BE2C (cell line): ENCODE measurements at regions not wholly inside any gene's neighbourhood (a gene's known extent, or its start where the extent isn't known, plus 50 kb on each side); places are given as distances from the start of the nearest gene placed in this dataset.

Experiments used
- DNase-seq: peaks from one replicate; pipeline ENCODE4 v3.0.0-alpha.2; 2020
- H3K27me3 ChIP-seq: fragments of 250-450 bp; sonication (Bioruptor Pico); 2 replicates; pipeline ENCODE4 v1.5.1; 2020; ENCODE audit warnings: mild to moderate bottlenecking
- H3K36me3 ChIP-seq: fragments of 250-450 bp; sonication (Bioruptor Pico); 2 replicates; pipeline ENCODE4 v1.5.1; 2020; ENCODE audit warnings: mild to moderate bottlenecking
- H3K4me1 ChIP-seq: fragments of 250-450 bp; sonication (Bioruptor Pico); 2 replicates; pipeline ENCODE4 v1.5.1; 2020
- H3K4me3 ChIP-seq: 2 replicates; pipeline ENCODE4 v1.5.1; 2011; ENCODE audit warnings: low read depth, low read length
- H3K9me3 ChIP-seq: fragments of 250-450 bp; sonication (Bioruptor Pico); 2 replicates; pipeline ENCODE4 v1.5.1; 2020
- CTCF ChIP-seq: IDR thresholded peaks from 2 replicates; pipeline ENCODE4 v1.5.1; 2012; ENCODE audit warnings: mild to moderate bottlenecking, low read depth, low read length

DNA sequence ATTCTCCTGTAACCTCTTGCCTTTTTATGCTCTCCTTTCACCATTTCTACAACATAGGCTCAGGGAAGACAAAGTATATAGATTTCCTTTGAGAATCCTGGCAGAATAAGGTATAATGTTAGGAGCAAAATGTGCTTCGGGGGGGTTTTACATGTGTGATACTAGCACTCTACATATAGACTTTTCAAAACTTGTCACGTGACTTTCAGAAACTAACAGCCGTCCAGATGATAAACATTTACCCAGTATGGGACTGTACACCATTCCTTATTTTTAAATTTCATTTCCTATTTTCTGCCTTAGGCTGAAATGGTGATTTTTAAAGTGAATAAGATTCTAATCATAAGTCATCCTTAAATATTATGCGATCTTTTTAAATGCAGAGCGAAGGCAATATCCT lies 420.4 kb upstream of the PITX2 start:
- Histone ChIP-seq H3K4me1 (no peaks in the 10 kb centered on the region), H3K9me3 (no peaks in the 10 kb centered on the region), H3K27me3 (peaks cover 17% of the 10 kb centered on the region), H3K36me3 (no peaks in the 10 kb centered on the region), H3K4me3 (no peak overlapping the region)
- no peak for TF ChIP-seq CTCF
- no peak for DNase-seq

DNA sequence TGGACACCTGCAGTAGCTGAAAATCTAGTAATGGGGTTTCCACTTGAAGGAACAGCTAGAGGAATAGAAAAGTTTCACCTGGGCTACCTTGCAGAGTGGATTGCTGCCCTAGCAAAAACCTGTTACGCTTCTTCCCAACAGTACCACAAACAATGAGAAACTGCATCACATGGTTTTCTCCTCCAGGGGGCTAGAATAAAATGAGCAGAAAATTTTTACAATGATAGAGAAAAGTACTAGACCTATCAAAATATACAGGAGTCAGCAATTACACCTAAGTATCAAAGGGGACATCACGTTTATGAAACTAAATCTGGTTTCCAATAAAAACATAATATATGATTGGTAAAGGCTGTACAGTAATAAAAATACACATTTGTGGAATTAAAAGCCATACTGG lies 423.1 kb upstream of the PITX2 start:
- no peaks in the 10 kb centered on the region for H3K36me3 ChIP-seq
- H3K27me3 ChIP-seq, result peaks cover 12% of the 10 kb centered on the region; the same call in 1 of the 2 replicates
- H3K4me3 ChIP-seq, result no peak overlapping the region
- DNase-seq, result no peak
- H3K4me1 ChIP-seq, result no peaks in the 10 kb centered on the region
- no peaks in the 10 kb centered on the region for H3K9me3 ChIP-seq
- peak; percentile 40 for TF ChIP-seq CTCF

- no peaks in the 10 kb centered on the region for H3K9me3 ChIP-seq
- DNase-seq, result no peak
- TF ChIP-seq CTCF, result no peak
- no peaks in the 10 kb centered on the region for H3K4me1 ChIP-seq
- H3K4me3 ChIP-seq, result no peak overlapping the region
- peaks cover 9% of the 10 kb centered on the region; the same call in 1 of the 2 replicates for H3K27me3 ChIP-seq
- no peaks in the 10 kb centered on the region for H3K36me3 ChIP-seq
Measured at GRCh38 chr4:111046811-111047210, 423.9 kb upstream of the PITX2 start.

- H3K4me3 ChIP-seq, result no peak overlapping the region
- peaks cover 3% of the 10 kb centered on the region; the same call in 1 of the 2 replicates for H3K27me3 ChIP-seq
- no peaks in the 10 kb centered on the region for H3K9me3 ChIP-seq
- TF ChIP-seq CTCF, result no peak
- DNase-seq, result no peak
- H3K4me1 ChIP-seq, result no peaks in the 10 kb centered on the region
- no peaks in the 10 kb centered on the region for H3K36me3 ChIP-seq
Measured at GRCh38 chr4:111048316-111048715, 425.4 kb upstream of the PITX2 start.

GRCh38 chr4:111064342-111064993 lies 441.6 kb upstream of the PITX2 start:
- Histone ChIP-seq H3K27me3 (no peaks in the 10 kb centered on the region), H3K4me1 (no peaks in the 10 kb centered on the region), H3K4me3 (no peak overlapping the region), H3K36me3 (no peaks in the 10 kb centered on the region), H3K9me3 (no peaks in the 10 kb centered on the region)
- no peak for TF ChIP-seq CTCF
- DNase-seq, result no peak

DNA sequence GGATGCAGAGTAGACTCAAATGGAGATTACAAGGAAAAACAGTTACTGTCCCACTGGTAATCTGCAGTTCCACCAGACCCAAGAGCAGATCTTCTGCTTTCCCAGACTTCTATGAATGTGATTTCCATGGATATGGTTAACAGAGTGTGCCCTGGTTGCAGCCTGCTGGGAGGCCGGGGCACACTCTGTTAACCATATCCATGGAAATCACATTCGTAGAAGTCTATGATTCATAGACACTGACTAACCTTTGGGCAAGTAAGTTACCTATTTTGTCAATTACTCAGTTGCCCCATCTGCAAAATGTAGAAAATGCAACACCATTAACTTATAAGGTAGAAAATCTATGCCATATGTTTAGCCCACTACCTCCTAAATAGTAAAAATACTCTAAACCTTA lies 443.1 kb upstream of the PITX2 start:
- Histone ChIP-seq H3K27me3 (no peaks in the 10 kb centered on the region), H3K4me3 (no peak overlapping the region), H3K36me3 (no peaks in the 10 kb centered on the region), H3K9me3 (no peaks in the 10 kb centered on the region), H3K4me1 (no peaks in the 10 kb centered on the region)
- DNase-seq, result no peak
- TF ChIP-seq CTCF, result no peak
